ENCODE measurements at regions not wholly inside any gene's neighbourhood (a gene's known extent, or its start where the extent isn't known, plus 50 kb on each side); places are given as distances from the start of the nearest gene placed in this dataset.
"Not testable (repeated sequence)": the region's sequence is repeated elsewhere in the genome, so short reads cannot be mapped to it uniquely, and the experiment has no call there.

- Histone ChIP-seq H4K20me1 (ENCODE audit: low read length) (no peaks in the 10 kb centered on the region), H3K36me3 (ENCODE audit: low read depth, low read length) (no peaks in the 10 kb centered on the region), H3K4me2 (ENCODE audit: low read length) (no peak overlapping the region), H3K9me2 (replicated peaks; ENCODE audit: low read length) (no peaks in the 10 kb centered on the region), H3F3A (ENCODE audit: low read length, unreplicated experiment) (no peaks in the 10 kb centered on the region), H3K79me2 (ENCODE audit: low read length) (no peaks in the 10 kb centered on the region), H3K4me3 (ENCODE audit: low read length) (no peak overlapping the region), H2AFZ (ENCODE audit: low read length) (no peak overlapping the region), H3K27me3 (ENCODE audit: low read length) (no peaks in the 10 kb centered on the region), H3K4me1 (ENCODE audit: insufficient read depth, low read length) (peaks cover 7% of the 10 kb centered on the region), H3K9me3 (ENCODE audit: low read length) (no peaks in the 10 kb centered on the region), H3K27ac (ENCODE audit: low read length) (no peak overlapping the region), H3K9ac (ENCODE audit: low read length) (no peak overlapping the region)
- TF ChIP-seq CTCF (conservative IDR thresholded peaks at IDR 0.05; ENCODE audit: low read depth, low read length) (no peak), EZH2phosphoT487 (IDR thresholded peaks at IDR 0.05; ENCODE audit: borderline replicate concordance, low read length) (no peak), EZH2 (IDR thresholded peaks at IDR 0.05; ENCODE audit: low read length, unreplicated experiment) (no peak)
- BruUV-seq (replicated peaks): no TSS peak
- ChIA-PET POLR2A (ENCODE audit: unreplicated experiment) (no interaction called here), CTCF (no interaction called here)
- DNase-seq: no peak
- ATAC-seq: no peak
- intact Hi-C loops (cut with micrococcal nuclease): no loop called here
Measured at GRCh38 chr2:31765078-31765945, 184.6 kb upstream of the SRD5A2 start.

GRCh38 chr2:31764169-31764568 lies 183.4 kb upstream of the SRD5A2 start:
- Histone ChIP-seq H3K9me3 (ENCODE audit: low read length) (no peaks in the 10 kb centered on the region), H2AFZ (ENCODE audit: low read length) (no peak overlapping the region), H3K4me2 (ENCODE audit: low read length) (no peak overlapping the region), H3K36me3 (ENCODE audit: low read depth, low read length) (no peaks in the 10 kb centered on the region), H3K9me2 (replicated peaks; ENCODE audit: low read length) (no peaks in the 10 kb centered on the region), H4K20me1 (ENCODE audit: low read length) (no peaks in the 10 kb centered on the region), H3K79me2 (ENCODE audit: low read length) (no peaks in the 10 kb centered on the region), H3K27me3 (ENCODE audit: low read length) (no peaks in the 10 kb centered on the region), H3K9ac (ENCODE audit: low read length) (no peak overlapping the region), H3K4me1 (ENCODE audit: insufficient read depth, low read length) (peaks cover 7% of the 10 kb centered on the region), H3F3A (ENCODE audit: low read length, unreplicated experiment) (no peaks in the 10 kb centered on the region), H3K4me3 (ENCODE audit: low read length) (no peak overlapping the region), H3K27ac (ENCODE audit: low read length) (peak overlapping the region; percentile 24)
- TF ChIP-seq EZH2 (IDR thresholded peaks at IDR 0.05; ENCODE audit: low read length, unreplicated experiment): no peak
- TF ChIP-seq EZH2phosphoT487 (IDR thresholded peaks at IDR 0.05; ENCODE audit: borderline replicate concordance, low read length): no peak
- no peak for TF ChIP-seq CTCF (conservative IDR thresholded peaks at IDR 0.05; ENCODE audit: low read depth, low read length)
- intact Hi-C loops (cut with micrococcal nuclease): loop anchor here (1.0 kb wide), 1 partner anchor 16 kb away; no protein-coding TSS in a partner anchor
- ChIA-PET CTCF (no interaction called here), POLR2A (ENCODE audit: unreplicated experiment) (no interaction called here)
- ATAC-seq: peak; percentile 82
- no TSS peak for BruUV-seq (replicated peaks)
- DNase-seq: peak; percentile 53

GRCh38 chr2:31762085-31762484 lies 181.3 kb upstream of the SRD5A2 start:
- H3F3A ChIP-seq (ENCODE audit: low read length, unreplicated experiment): no peaks in the 10 kb centered on the region
- H3K4me3 ChIP-seq (ENCODE audit: low read length): no peak overlapping the region
- BruUV-seq (replicated peaks): no TSS peak
- H3K9me2 ChIP-seq (replicated peaks; ENCODE audit: low read length): no peaks in the 10 kb centered on the region
- H3K4me2 ChIP-seq (ENCODE audit: low read length): no peak overlapping the region
- no peak overlapping the region for H2AFZ ChIP-seq (ENCODE audit: low read length)
- ATAC-seq (peak; percentile 38; the same call in 1 of the 2 replicates), DNase-seq (peak; percentile 14)
- H3K36me3 ChIP-seq (ENCODE audit: low read depth, low read length): no peaks in the 10 kb centered on the region
- H3K27me3 ChIP-seq (ENCODE audit: low read length): no peaks in the 10 kb centered on the region; the same call in 1 of the 2 replicates
- CTCF ChIA-PET: no interaction called here
- TF ChIP-seq EZH2 (IDR thresholded peaks at IDR 0.05; ENCODE audit: low read length, unreplicated experiment) (no peak), EZH2phosphoT487 (IDR thresholded peaks at IDR 0.05; ENCODE audit: borderline replicate concordance, low read length) (no peak), CTCF (conservative IDR thresholded peaks at IDR 0.05; ENCODE audit: low read depth, low read length) (no peak; the same call in 1 of the 2 replicates)
- no peaks in the 10 kb centered on the region for H4K20me1 ChIP-seq (ENCODE audit: low read length)
- H3K27ac ChIP-seq (ENCODE audit: low read length): no peak overlapping the region
- H3K79me2 ChIP-seq (ENCODE audit: low read length): no peaks in the 10 kb centered on the region
- POLR2A ChIA-PET (ENCODE audit: unreplicated experiment): no interaction called here
- H3K4me1 ChIP-seq (ENCODE audit: insufficient read depth, low read length): peaks cover 7% of the 10 kb centered on the region
- intact Hi-C loops (cut with micrococcal nuclease): no loop called here
- no peak overlapping the region for H3K9ac ChIP-seq (ENCODE audit: low read length)
- no peaks in the 10 kb centered on the region for H3K9me3 ChIP-seq (ENCODE audit: low read length)

GRCh38 chr2:31757351-31757750 lies 176.6 kb upstream of the SRD5A2 start:
- H3K9me3 ChIP-seq (ENCODE audit: low read length); H3K27ac ChIP-seq (ENCODE audit: low read length); H3F3A ChIP-seq (ENCODE audit: low read length, unreplicated experiment); POLR2A ChIA-PET (ENCODE audit: unreplicated experiment); H3K9me2 ChIP-seq (replicated peaks; ENCODE audit: low read length); H3K79me2 ChIP-seq (ENCODE audit: low read length); H2AFZ ChIP-seq (ENCODE audit: low read length); H3K4me2 ChIP-seq (ENCODE audit: low read length); DNase-seq; H3K4me1 ChIP-seq (ENCODE audit: insufficient read depth, low read length); H4K20me1 ChIP-seq (ENCODE audit: low read length); BruUV-seq (replicated peaks); ATAC-seq; H3K27me3 ChIP-seq (ENCODE audit: low read length); CTCF ChIA-PET; H3K36me3 ChIP-seq (ENCODE audit: low read depth, low read length); H3K9ac ChIP-seq (ENCODE audit: low read length); H3K4me3 ChIP-seq (ENCODE audit: low read length); intact Hi-C loops (cut with micrococcal nuclease): not testable (repeated sequence)

Data from PC-3 (cell line).